ACC112 (cell line): ENCODE measurements at regions not wholly inside any gene's neighbourhood (a gene's known extent, or its start where the extent isn't known, plus 50 kb on each side); places are given as distances from the start of the nearest gene placed in this dataset.
A peak's percentile ranks its signal among the peaks of the same experiment; 100 is the strongest.

ENCODE experiments used
- H2AFZ ChIP-seq: fragments of 200-600 bp; sonication (generic); one replicate; pipeline ENCODE4 v1.6.0; 2017; ENCODE audit warnings: antibody characterized with exemption, low read length; ENCODE audit not compliant: unreplicated experiment
- H3K27ac ChIP-seq: fragments of 200-600 bp; sonication (generic); 2 replicates; pipeline ENCODE4 v1.5.1; 2014; ENCODE audit warnings: low read depth, mild to moderate bottlenecking, antibody characterized with exemption, low read length, moderate library complexity
- H3K27me3 ChIP-seq: fragments of 200-600 bp; sonication (generic); 2 replicates; pipeline ENCODE4 v1.6.1; 2014; ENCODE audit warnings: mild to moderate bottlenecking, antibody characterized with exemption, low read length, moderate library complexity, mixed read lengths; ENCODE audit not compliant: insufficient read depth
- H3K36me3 ChIP-seq: fragments of 200-600 bp; sonication (generic); 2 replicates; pipeline ENCODE4 v1.6.1; 2016; ENCODE audit warnings: mild to moderate bottlenecking, antibody characterized with exemption, low read length, moderate library complexity, mixed read lengths; ENCODE audit not compliant: insufficient read depth
- H3K4me1 ChIP-seq: fragments of 200-600 bp; sonication (generic); one replicate; pipeline ENCODE4 v1.6.1; 2016; ENCODE audit warnings: low read length, mixed read lengths; ENCODE audit not compliant: insufficient read depth, unreplicated experiment, control insufficient read depth
- H3K4me3 ChIP-seq: fragments of 200-600 bp; sonication (generic); 2 replicates; pipeline ENCODE4 v1.5.1; 2014; ENCODE audit warnings: mild to moderate bottlenecking, low read depth, low read length
- H3K79me2 ChIP-seq: fragments of 200-600 bp; sonication (generic); one replicate; pipeline ENCODE4 v1.6.0; 2016; ENCODE audit warnings: low read length; ENCODE audit not compliant: control insufficient read depth, unreplicated experiment, insufficient read depth

- no peaks in the 10 kb centered on the region for H3K36me3 ChIP-seq
- no peaks in the 10 kb centered on the region for H3K79me2 ChIP-seq
- peak overlapping the region; percentile 4; the same call in 1 of the 2 replicates for H3K4me3 ChIP-seq
- no peaks in the 10 kb centered on the region for H3K4me1 ChIP-seq
- no peak overlapping the region for H2AFZ ChIP-seq
- no peak overlapping the region for H3K27ac ChIP-seq
- no peaks in the 10 kb centered on the region for H3K27me3 ChIP-seq
Measured at GRCh38 chr12:74456431-74456830, 81.2 kb upstream of the ATXN7L3B start.

GRCh38 chr12:74468401-74468800 is 69.2 kb upstream of the ATXN7L3B start:
- no peaks in the 10 kb centered on the region for H3K79me2 ChIP-seq
- no peak overlapping the region for H3K27ac ChIP-seq
- H3K36me3 ChIP-seq: no peaks in the 10 kb centered on the region
- no peak overlapping the region for H2AFZ ChIP-seq
- H3K4me1 ChIP-seq: no peaks in the 10 kb centered on the region
- peaks cover 59% of the 10 kb centered on the region for H3K27me3 ChIP-seq
- no peak overlapping the region for H3K4me3 ChIP-seq

- Histone ChIP-seq H3K27ac (no peak overlapping the region), H3K4me1 (no peaks in the 10 kb centered on the region), H3K27me3 (peaks cover 25% of the 10 kb centered on the region), H3K79me2 (no peaks in the 10 kb centered on the region), H2AFZ (no peak overlapping the region), H3K4me3 (no peak overlapping the region), H3K36me3 (no peaks in the 10 kb centered on the region)
Measured at GRCh38 chr12:74476234-74476633, 61.4 kb upstream of the ATXN7L3B start.

GRCh38 chr12:74481078-74481477 is 56.6 kb upstream of the ATXN7L3B start:
- H3K27me3 ChIP-seq: peaks cover 23% of the 10 kb centered on the region
- no peaks in the 10 kb centered on the region for H3K36me3 ChIP-seq
- H3K4me3 ChIP-seq: no peak overlapping the region
- no peak overlapping the region for H3K27ac ChIP-seq
- no peaks in the 10 kb centered on the region for H3K4me1 ChIP-seq
- no peaks in the 10 kb centered on the region for H3K79me2 ChIP-seq
- no peak overlapping the region for H2AFZ ChIP-seq

- Histone ChIP-seq H3K27ac (no peak overlapping the region), H2AFZ (no peak overlapping the region), H3K79me2 (no peaks in the 10 kb centered on the region)
Measured at GRCh38 chr12:74482115-74482514, 55.5 kb upstream of the ATXN7L3B start.

GRCh38 chr12:74483057-74483456 is 54.6 kb upstream of the ATXN7L3B start:
- no peak overlapping the region for H3K27ac ChIP-seq
- H3K36me3 ChIP-seq: no peaks in the 10 kb centered on the region
- no peak overlapping the region for H3K4me3 ChIP-seq
- H3K27me3 ChIP-seq: peaks cover 23% of the 10 kb centered on the region
- H3K79me2 ChIP-seq: no peaks in the 10 kb centered on the region
- H2AFZ ChIP-seq: no peak overlapping the region
- no peaks in the 10 kb centered on the region for H3K4me1 ChIP-seq

More at GRCh38 chr12:74482115-74482514, 55.5 kb upstream of the ATXN7L3B start:
- Histone ChIP-seq H3K4me1 (no peaks in the 10 kb centered on the region), H3K4me3 (no peak overlapping the region), H3K36me3 (no peaks in the 10 kb centered on the region), H3K27me3 (peaks cover 23% of the 10 kb centered on the region)
